GM12878 (cell line): ENCODE measurements at regions not wholly inside any gene's neighbourhood (a gene's known extent, or its start where the extent isn't known, plus 50 kb on each side); places are given as distances from the start of the nearest gene placed in this dataset.

Experiments used
- ATAC-seq: fragments of 200-7000 bp; cut with Tn5 transposase; 3 replicates; pipeline ENCODE4 v1.9.1; 2020; ENCODE audit warnings: mild to moderate bottlenecking, moderate library complexity
- BruUV-seq: library from RNA; stranded (reverse); fragments of 400-500 nt; replicated peaks from 2 replicates; lab custom pipeline; 2021; lab: Mats Ljungman, UMichigan
- CTCF ChIA-PET: fragments of 300-600 bp; sonication (Branson Sonifier 250); formaldehyde crosslinking; extraction: SDS; loops from one replicate; lab custom pipeline; 2021; ENCODE audit warnings: inconsistent platforms; lab: Yijun Ruan, JAX
- POLR2A ChIA-PET: fragments of 350-600 bp; formaldehyde crosslinking; extraction: SDS; loops from one replicate; lab custom pipeline; 2021; ENCODE audit warnings: inconsistent platforms; lab: Charles Lee
- RAD21 ChIA-PET: fragments of 300-600 bp; sonication (Branson Sonifier 250); formaldehyde crosslinking; loops from one replicate; lab custom pipeline; 2023; ENCODE audit warnings: antibody characterized with exemption; ENCODE audit not compliant: unreplicated experiment; lab: Charles Lee
- SMC1A ChIA-PET: fragments of 300-600 bp; sonication (Branson Sonifier 250); formaldehyde crosslinking; loops from one replicate; lab custom pipeline; 2023; ENCODE audit not compliant: unreplicated experiment, uncharacterized antibody; lab: Charles Lee
- DNase-seq: peaks from one replicate; pipeline ENCODE4 v3.0.0-alpha.2; 2011; ENCODE audit warnings: low read depth, low spot score
- FAIRE-seq: peaks from 3 replicates; lab custom pipeline; 2011; peaks lifted over from hg19 to GRCh38; lab: Jason Lieb, UNC
- H2AFZ ChIP-seq: 2 replicates; pipeline ENCODE4 v1.6.0; 2011; ENCODE audit warnings: low read depth, low read length, control low read depth; ENCODE audit not compliant: control insufficient read depth
- H3K27ac ChIP-seq: 2 replicates; pipeline ENCODE4 v1.5.1; 2011; ENCODE audit warnings: control low read depth; ENCODE audit not compliant: control insufficient read depth, insufficient read depth
- H3K27me3 ChIP-seq, 2 experiments: replicated peaks in 1 of 2; 2 replicates each; pipeline versions ENCODE4 v1.6.0 to v1.6.1; 2011; ENCODE audit warnings: low read length in 1 of 2; ENCODE audit not compliant: control insufficient read depth in 2 of 2, insufficient read depth in 2 of 2
- H3K36me3 ChIP-seq, 2 experiments: 2 replicates each; pipeline ENCODE4 v1.5.1; 2011; ENCODE audit warnings: low read length in 1 of 2; ENCODE audit not compliant: control insufficient read depth in 2 of 2, insufficient read depth in 2 of 2
- H3K4me1 ChIP-seq: 2 replicates; pipeline ENCODE4 v1.6.1; 2011; ENCODE audit warnings: mild to moderate bottlenecking, low read length, moderate library complexity, mixed read lengths; ENCODE audit not compliant: control insufficient read depth, insufficient read depth
- H3K4me2 ChIP-seq: 2 replicates; pipeline ENCODE4 v1.6.0; 2011; ENCODE audit warnings: control low read depth; ENCODE audit not compliant: control insufficient read depth, insufficient read depth
- H3K4me3 ChIP-seq: fragments of 200-600 bp; sonication (generic); 2 replicates; pipeline ENCODE4 v1.5.1; 2016
- H3K79me2 ChIP-seq: 2 replicates; pipeline ENCODE4 v1.6.0; 2011; ENCODE audit warnings: low read length; ENCODE audit not compliant: control insufficient read depth, insufficient read depth
- H3K9ac ChIP-seq: 2 replicates; pipeline ENCODE4 v1.8.0; 2011; ENCODE audit warnings: low read length, control low read depth, mixed read lengths; ENCODE audit not compliant: control insufficient read depth, insufficient read depth
- H3K9me3 ChIP-seq: replicated peaks from 3 replicates; pipeline ENCODE4 v1.5.1; 2011; ENCODE audit warnings: mild to moderate bottlenecking, low read length; ENCODE audit not compliant: control insufficient read depth, insufficient read depth
- H4K20me1 ChIP-seq: 2 replicates; pipeline ENCODE4 v1.6.0; 2011; ENCODE audit not compliant: control insufficient read depth, insufficient read depth
- ATF2 ChIP-seq: IDR thresholded peaks from 2 replicates; pipeline ENCODE4 v1.6.1; 2012; ENCODE audit warnings: low read length, inconsistent platforms
- BHLHE40 ChIP-seq, 2 experiments: fragments of 450-650 bp in 1 of 2; IDR thresholded peaks; 2 replicates each; pipeline ENCODE4 v1.6.1; 2011 to 2017; ENCODE audit warnings: low read depth in 2 of 2, borderline replicate concordance in 1 of 2, improper control_type of control experiment in 1 of 2, low read length in 1 of 2, mild to moderate bottlenecking in 1 of 2
- CHD2 ChIP-seq: IDR thresholded peaks from 2 replicates; pipeline ENCODE4 v1.6.1; 2011; ENCODE audit warnings: low read depth, low read length, improper control_type of control experiment, borderline replicate concordance
- CREB1 ChIP-seq: IDR thresholded peaks from 2 replicates; pipeline ENCODE4 v1.6.1; 2012; ENCODE audit warnings: low read depth, mild to moderate bottlenecking, inconsistent platforms
- ESRRA ChIP-seq: IDR thresholded peaks from 2 replicates; pipeline ENCODE4 v1.6.1; 2012; ENCODE audit warnings: mild to moderate bottlenecking, low read length, improper control_type of control experiment
- EZH2 ChIP-seq: IDR thresholded peaks from 2 replicates; pipeline ENCODE4 v1.6.1; 2012; ENCODE audit warnings: low read depth, mild to moderate bottlenecking, control low read depth, inconsistent platforms, low read length, borderline replicate concordance; ENCODE audit not compliant: control insufficient read depth
- LARP7 ChIP-seq: fragments of 450-650 bp; IDR thresholded peaks from 2 replicates; pipeline ENCODE4 v1.6.1; 2017; ENCODE audit warnings: mild to moderate bottlenecking
- NFYA ChIP-seq: IDR thresholded peaks from 2 replicates; pipeline ENCODE4 v1.6.1; 2011; ENCODE audit warnings: low read depth, mild to moderate bottlenecking, low read length, improper control_type of control experiment, borderline replicate concordance
- NFYB ChIP-seq: IDR thresholded peaks from 2 replicates; pipeline ENCODE4 v1.6.1; 2011; ENCODE audit warnings: low read depth, mild to moderate bottlenecking, low read length, improper control_type of control experiment, moderate library complexity; ENCODE audit not compliant: insufficient read depth
- PML ChIP-seq: IDR thresholded peaks from 2 replicates; pipeline ENCODE4 v1.6.1; 2012; ENCODE audit warnings: low read length, inconsistent platforms
- RBBP5 ChIP-seq: fragments of 200-600 bp; sonication (generic); conservative IDR thresholded peaks from 2 replicates; pipeline ENCODE4 v1.6.1; 2016
- SUZ12 ChIP-seq: fragments of 200-600 bp; sonication (generic); IDR thresholded peaks from one replicate; pipeline ENCODE4 v1.6.1; 2018; ENCODE audit warnings: antibody characterized with exemption, mild to moderate bottlenecking; ENCODE audit not compliant: unreplicated experiment
- TCF3 ChIP-seq: IDR thresholded peaks from 2 replicates; pipeline ENCODE4 v1.6.1; 2012; ENCODE audit warnings: low read depth, mild to moderate bottlenecking, low read length, borderline replicate concordance; ENCODE audit not compliant: insufficient read depth
- USF2 ChIP-seq: IDR thresholded peaks from 2 replicates; pipeline ENCODE4 v1.6.1; 2011; ENCODE audit warnings: low read depth, low read length, improper control_type of control experiment, borderline replicate concordance
- whole genome bisulfite sequencing: methylation state at CpG from one replicate; pipeline ENCODE4 v1.1.6; 2016; ENCODE audit warnings: low lambda C conversion rate; ENCODE audit not compliant: insufficient replicate concordance, insufficient coverage; ENCODE audit errors: missing lambda C conversion rate; 5-methylcytosine and 5-hydroxymethylcytosine counted together
- in situ Hi-C: fragments of 300-500 bp; cut with MboI; formaldehyde crosslinking; loops from 9 replicates; pipeline ENCODE4 v1.14.3; 2018; ENCODE audit warnings: mixed read lengths
- intact Hi-C: fragments of 100-400 bp; cut with micrococcal nuclease; formaldehyde crosslinking; loops from one replicate; pipeline ENCODE4 v1.14.2; 2022; ENCODE audit not compliant: unreplicated experiment

- H4K20me1 ChIP-seq: no peaks in the 10 kb centered on the region
- intact Hi-C loops: no loop called here
- H3K27me3 ChIP-seq: no peaks in the 10 kb centered on the region
- H3K4me3 ChIP-seq: no peak overlapping the region
- no peak for DNase-seq
- TF ChIP-seq PML: no peak
- TF ChIP-seq USF2: no peak
- no peak for TF ChIP-seq BHLHE40 (IDR thresholded peaks at IDR 0.05; ENCODE audit: borderline replicate concordance in 1 of 2, low read depth in 2 of 2, low read length in 1 of 2)
- TF ChIP-seq ESRRA: no peak
- TF ChIP-seq, all 136 proteins: peak for 0
- SMC1A ChIA-PET: no interaction called here
- no peak for FAIRE-seq
- Histone ChIP-seq H3K9me3 (no peaks in the 10 kb centered on the region; the same call in 2 of the 3 replicates), H3K36me3 (no peaks in the 10 kb centered on the region), H2AFZ (no peak overlapping the region), H3K79me2 (no peaks in the 10 kb centered on the region), H3K4me1 (no peaks in the 10 kb centered on the region), H3K27ac (no peak overlapping the region), H3K9ac (no peak overlapping the region), H3K4me2 (no peak overlapping the region)
- POLR2A ChIA-PET: no interaction called here
- no peak for ATAC-seq
- CTCF ChIA-PET: no interaction called here
- BruUV-seq: no TSS peak
- in situ Hi-C loops: no loop called here
- RAD21 ChIA-PET: no interaction called here
- WGBS: 63% methylated on average over 35 of the region's 38 CpGs
Observed at GRCh38 chr22:49449811-49450446, 377.7 kb downstream of the BRD1 start.

GRCh38 chr22:49449377-49449776 is 378.3 kb downstream of the BRD1 start:
- Histone ChIP-seq H4K20me1 (no peaks in the 10 kb centered on the region), H3K36me3 (no peaks in the 10 kb centered on the region), H2AFZ (no peak overlapping the region), H3K9ac (no peak overlapping the region), H3K27me3 (no peaks in the 10 kb centered on the region), H3K27ac (no peak overlapping the region), H3K79me2 (no peaks in the 10 kb centered on the region), H3K9me3 (no peaks in the 10 kb centered on the region; the same call in 2 of the 3 replicates), H3K4me2 (no peak overlapping the region), H3K4me1 (no peaks in the 10 kb centered on the region), H3K4me3 (no peak overlapping the region)
- FAIRE-seq: no peak
- no peak for DNase-seq
- intact Hi-C loops: no loop called here
- in situ Hi-C loops: no loop called here
- no TSS peak for BruUV-seq
- CTCF ChIA-PET: no interaction called here
- ATAC-seq: no peak
- POLR2A ChIA-PET: no interaction called here
- WGBS: 83% methylated on average over 13 of the region's 16 CpGs
- RAD21 ChIA-PET: no interaction called here
- SMC1A ChIA-PET: no interaction called here
- TF ChIP-seq CREB1 (no peak), NFYA (no peak), LARP7 (no peak), EZH2 (no peak), SUZ12 (no peak), CHD2 (no peak), TCF3 (no peak), NFYB (no peak), ATF2 (no peak), RBBP5 (no peak)
